Fibroblast of peridontal ligament (primary cell): ENCODE measurements at regions not wholly inside any gene's neighbourhood (a gene's known extent, or its start where the extent isn't known, plus 50 kb on each side); places are given as distances from the start of the nearest gene placed in this dataset.

Experiments used
- DNase-seq: peaks from one replicate; pipeline ENCODE4 v3.0.0-alpha.2; 2010; ENCODE audit errors: extremely low read depth

DNA sequence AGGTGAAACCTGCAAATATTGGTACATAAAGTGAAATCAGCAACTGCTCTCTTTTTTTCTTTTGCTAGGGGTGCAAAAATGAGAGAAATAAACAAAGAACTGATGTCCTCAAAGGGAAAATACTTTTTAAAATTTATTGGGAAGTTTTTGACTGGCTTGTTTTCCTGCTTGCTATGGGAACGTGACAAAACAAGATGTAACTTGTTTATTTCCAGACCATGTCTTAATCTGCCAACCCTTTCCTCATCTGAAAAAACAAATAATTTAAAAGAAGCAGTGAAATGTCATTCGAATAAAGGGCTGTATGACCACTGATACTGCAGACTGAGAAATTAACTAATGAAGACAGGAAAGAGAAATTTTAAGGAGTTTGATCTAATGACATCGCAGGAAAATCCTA lies 221.9 kb downstream of the CBLN4 start:
- DNase-seq: no peak

DNA sequence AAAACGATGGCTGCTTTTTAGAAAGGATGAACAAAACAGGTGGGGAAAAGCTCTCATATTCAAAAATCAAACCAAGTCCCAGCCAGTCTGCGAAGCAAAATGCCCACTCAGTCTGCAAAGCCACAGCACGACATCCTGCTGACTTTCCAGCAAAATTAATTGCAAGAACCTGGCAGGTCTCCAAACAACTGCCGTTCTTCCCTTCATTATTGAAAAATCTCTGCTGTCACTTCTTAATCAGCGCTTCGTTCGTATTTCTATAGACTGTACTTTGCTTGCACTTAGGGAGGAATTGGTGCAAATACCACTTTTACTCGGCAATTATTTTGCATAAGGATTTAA lies 222.4 kb downstream of the CBLN4 start:
- no peak for DNase-seq

DNA sequence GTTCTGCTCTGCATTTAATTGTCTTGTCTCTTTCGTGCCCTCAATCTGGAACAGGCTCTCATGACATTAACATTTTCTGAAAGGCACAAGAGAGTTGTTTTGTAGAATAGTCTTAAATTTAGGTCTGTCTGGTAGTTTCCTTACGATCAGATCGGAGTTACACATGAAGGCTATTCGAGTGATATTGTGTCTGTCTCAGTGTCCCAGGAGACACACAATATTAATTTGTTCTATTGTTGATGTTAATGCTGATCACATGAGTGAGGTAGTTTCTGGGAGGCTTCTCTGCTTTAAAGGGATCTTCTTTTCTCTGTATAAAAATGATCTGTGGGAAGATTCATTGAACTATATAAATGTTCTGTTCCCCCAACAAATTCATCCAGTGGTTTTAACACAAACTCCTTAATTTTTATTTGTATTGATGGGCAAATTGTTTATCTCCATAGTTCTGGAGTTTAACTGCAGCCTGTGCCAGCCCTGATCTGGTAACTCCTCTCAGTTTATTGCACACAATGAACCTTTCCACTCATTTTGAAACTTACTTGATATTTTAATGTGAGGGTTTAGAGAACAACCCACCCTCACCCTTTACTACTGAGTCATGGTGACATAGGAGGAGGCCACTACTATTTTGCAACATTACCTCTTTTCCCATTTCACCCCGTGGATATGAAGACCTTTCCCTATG lies 223.0 kb downstream of the CBLN4 start:
- no peak for DNase-seq

DNA sequence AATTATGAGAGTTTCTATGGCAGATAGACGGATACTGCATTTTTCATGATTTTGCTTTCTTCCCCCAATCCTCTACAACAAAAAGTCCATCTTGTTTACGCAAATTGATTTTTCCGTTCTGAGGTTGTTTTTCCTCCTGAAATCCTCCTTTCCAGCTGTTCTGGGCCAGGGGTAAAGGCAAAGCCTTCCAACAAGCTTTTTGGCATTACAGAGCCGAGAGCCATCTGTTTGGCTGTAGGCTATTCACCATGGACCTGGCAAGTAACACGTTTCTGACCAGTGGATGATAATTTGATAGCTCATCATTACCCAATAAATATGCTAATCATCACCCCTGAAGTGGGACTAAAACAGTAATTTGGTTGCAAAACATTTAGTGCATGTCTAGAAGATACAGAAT lies 226.5 kb downstream of the CBLN4 start:
- no peak for DNase-seq

DNA sequence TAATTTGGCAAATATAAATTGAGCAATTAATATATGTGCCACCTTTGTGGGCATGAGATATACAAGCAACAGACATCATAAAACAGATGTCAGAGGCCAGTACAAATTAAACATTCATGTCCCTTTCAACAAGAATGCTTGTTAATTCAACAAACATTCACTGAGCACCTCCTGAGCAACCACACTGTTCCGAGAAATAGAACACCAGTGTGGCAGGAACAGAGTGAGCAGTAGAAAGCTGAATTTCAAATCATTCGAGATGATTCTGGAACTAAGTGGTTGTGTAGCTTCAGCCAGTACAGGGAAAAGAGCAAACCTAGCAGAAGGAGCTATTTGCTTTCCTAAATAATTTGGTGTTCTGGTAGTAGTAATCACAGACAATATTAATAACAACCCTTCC lies 227.7 kb downstream of the CBLN4 start:
- no peak for DNase-seq

- DNase-seq: no peak
Measured at GRCh38 chr20:55776176-55776575, 229.1 kb downstream of the CBLN4 start.

- DNase-seq: no peak
Measured at GRCh38 chr20:55774628-55775027, 230.7 kb downstream of the CBLN4 start.

- DNase-seq: no peak
Measured at GRCh38 chr20:55761797-55762196, 243.5 kb downstream of the CBLN4 start.

DNA sequence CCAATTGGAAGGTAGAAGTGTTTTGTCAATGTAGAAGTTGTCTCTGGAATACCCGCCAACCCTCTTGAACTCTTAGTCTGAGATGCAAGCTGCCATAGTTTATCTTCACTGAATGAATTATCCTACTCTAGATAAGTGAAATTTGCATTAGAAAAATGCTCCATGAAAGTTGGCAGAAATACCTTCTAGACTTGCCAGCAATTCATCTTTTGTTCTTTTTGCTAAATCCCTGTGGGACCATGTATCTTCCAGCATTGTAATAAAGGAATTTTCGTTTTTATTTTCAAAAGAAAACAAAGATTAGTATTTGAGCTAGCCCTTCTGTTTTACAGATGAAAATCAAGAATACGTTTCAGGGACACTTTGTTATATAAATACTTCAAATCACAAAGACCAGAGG lies 244.2 kb downstream of the CBLN4 start:
- no peak for DNase-seq

DNA sequence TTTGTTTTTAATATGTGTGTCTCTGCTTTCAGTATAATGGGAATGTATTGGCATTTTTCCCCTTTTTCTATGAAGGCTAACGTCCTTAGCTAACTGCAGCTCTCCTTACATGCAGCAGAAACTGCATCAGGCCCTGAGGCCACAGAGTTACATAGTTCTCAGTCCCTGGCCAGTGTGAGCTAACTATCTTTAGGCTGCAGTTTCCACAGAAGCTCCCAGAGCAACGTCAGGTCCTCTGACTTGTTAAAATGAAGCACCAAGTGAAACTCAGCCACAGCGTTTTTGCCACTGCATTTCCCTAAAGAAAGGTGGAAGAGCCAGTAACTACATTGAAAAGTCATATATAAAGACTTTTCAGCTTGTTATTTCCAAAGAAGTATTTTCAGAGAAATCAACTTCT lies 244.7 kb downstream of the CBLN4 start:
- no peak for DNase-seq

DNA sequence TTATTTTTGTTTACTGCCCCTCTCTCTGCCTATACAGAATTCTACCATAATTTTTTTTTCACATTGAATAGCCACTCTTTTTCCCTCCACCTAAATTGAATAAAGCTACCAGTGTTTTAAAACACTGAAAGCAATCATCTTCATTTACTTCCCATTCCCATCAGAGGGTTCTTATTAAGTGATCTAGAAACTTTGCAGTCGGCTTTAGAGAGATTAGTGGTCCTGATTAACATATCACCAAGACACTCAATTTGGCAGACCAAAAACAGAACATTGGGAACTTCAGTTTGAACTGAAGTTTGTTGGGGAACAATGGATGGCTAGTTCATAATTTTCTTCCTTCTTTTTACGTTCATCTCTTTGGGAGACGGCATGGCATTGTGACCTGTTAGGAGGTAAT lies 249.5 kb downstream of the CBLN4 start:
- DNase-seq: no peak

DNA sequence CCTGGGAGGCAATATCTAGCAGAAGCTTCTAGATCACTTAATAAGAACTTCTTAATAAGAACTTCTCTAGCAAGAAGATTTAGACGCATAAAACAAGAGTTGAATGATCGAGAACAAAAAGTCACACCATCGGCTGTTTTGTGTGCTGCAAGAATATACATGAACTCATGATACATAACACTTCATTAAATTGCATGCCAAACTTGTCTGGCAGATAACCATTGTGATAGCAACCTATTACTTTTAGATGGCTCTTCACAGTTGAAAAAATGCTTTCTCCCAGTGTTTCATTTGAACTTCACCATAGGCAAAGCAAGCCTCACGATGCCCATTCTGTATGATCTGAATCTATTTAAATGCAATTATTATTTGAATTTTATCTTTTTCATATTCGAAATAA lies 249.9 kb downstream of the CBLN4 start:
- DNase-seq: no peak

GRCh38 chr20:55746723-55747122 lies 258.6 kb downstream of the CBLN4 start:
- no peak for DNase-seq

GRCh38 chr20:55745840-55746239 lies 259.5 kb downstream of the CBLN4 start:
- DNase-seq: no peak

DNA sequence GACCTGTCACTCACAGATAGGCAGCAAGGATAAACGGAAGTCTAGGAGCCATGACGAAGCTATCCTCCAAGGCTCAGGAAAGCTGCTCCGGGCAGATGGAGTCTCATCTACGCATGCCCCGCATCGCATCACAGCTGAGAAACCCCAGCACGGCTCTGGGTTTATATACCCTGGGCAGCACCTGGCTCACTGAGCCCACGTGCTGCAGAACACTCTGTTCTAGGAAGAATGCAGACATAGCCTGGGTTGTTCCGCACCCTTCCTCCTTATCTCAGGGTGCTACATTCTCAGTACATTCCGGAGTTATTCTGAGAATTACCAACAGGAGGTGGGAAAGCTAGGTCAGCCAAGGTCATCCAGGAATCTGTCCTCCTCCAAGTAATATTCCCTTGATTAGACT lies 260.4 kb downstream of the CBLN4 start:
- no peak for DNase-seq

- DNase-seq: no peak
Measured at GRCh38 chr20:55741801-55742200, 263.5 kb downstream of the CBLN4 start.

- DNase-seq: no peak
Measured at GRCh38 chr20:55740076-55740475, 265.2 kb downstream of the CBLN4 start.

- DNase-seq: no peak
Measured at GRCh38 chr20:55730321-55730720, 275.0 kb downstream of the CBLN4 start.

DNA sequence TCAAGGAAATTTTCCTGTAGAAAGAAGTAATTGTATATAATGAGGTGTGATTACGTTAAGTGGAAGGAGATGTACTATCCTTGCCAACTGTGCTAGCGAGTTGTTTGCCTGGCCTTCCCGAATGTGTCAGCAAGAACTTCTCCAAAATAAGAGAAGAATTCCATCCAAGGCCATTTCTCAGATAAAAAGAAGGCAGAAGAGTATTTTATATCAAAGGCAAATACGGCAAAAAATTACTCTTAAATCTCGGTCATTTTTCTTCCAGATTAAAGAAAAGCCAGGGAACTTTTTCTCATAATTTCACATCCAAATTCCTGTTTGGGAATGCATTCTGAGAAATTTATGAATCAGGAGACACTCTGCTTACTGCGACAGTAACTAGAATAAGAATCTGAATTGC lies 290.6 kb downstream of the CBLN4 start:
- DNase-seq: no peak

DNA sequence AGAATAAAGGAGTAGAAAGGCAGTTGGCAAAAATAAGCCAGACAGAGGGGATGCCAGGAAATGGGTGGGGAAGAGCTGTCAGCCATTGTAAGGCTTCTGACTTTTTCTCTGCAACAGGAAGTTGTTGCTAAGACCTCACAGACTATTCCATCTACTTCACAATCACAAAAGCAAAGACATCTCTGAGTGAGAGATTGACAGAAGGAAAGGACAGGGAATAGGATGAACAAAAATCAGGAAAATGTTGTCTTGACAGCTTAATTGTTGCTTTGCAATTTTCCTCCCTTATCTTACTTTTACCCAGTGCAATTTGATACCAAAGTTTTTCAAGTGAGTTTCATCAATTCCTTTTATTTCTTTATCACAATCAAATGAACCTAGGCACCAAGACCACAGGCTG lies 291.2 kb downstream of the CBLN4 start:
- no peak for DNase-seq

GRCh38 chr20:55704458-55704857 lies 300.9 kb downstream of the CBLN4 start:
- DNase-seq: no peak

DNA sequence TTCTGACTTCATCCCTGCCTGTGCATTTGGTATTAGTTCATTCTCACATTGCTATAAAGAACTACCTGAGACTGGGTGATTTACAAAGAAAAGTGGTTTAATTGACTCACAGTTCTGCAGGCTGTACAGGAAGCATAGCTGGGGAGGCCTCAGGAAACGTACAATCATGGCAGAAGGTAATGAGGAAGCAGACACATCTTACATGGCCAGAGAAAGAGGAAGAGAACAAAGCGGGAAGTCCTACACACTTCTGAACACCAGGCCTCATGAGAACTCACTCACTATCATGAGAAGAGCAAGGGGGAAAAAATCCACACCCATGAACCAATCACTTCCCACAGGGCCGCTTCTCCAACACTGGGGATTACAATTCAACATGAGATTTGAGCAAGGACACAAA lies 303.9 kb downstream of the CBLN4 start:
- DNase-seq: no peak

GRCh38 chr20:55696520-55696919 lies 308.8 kb downstream of the CBLN4 start:
- no peak for DNase-seq

- DNase-seq: no peak
Measured at GRCh38 chr20:55693641-55694040, 311.7 kb downstream of the CBLN4 start.

- DNase-seq: no peak
Measured at GRCh38 chr20:55685841-55686240, 319.5 kb downstream of the CBLN4 start.
